Body of pancreas (tissue), 4 donors: ENCODE measurements at regions not wholly inside any gene's neighbourhood (a gene's known extent, or its start where the extent isn't known, plus 50 kb on each side); places are given as distances from the start of the nearest gene placed in this dataset.

Experiments used
- POLR2A ChIP-seq, 3 donors: fragments of 450-650 bp; IDR thresholded peaks; one replicate each; pipeline ENCODE4 v1.6.1; 2016; ENCODE audit warnings: antibody characterized with exemption in 3 of 3, mild to moderate bottlenecking in 2 of 3
- TF ChIP-seq, protein P1 (sequence below), 7 experiments: fragments of 450-650 bp in 4 of 7; fragments of 200-600 bp in 3 of 7; sonication (generic) in 3 of 7; IDR thresholded peaks; one replicate each; pipeline ENCODE4 v1.5.1; 2016 to 2019; ENCODE audit warnings: antibody characterized with exemption in 7 of 7

DNA sequence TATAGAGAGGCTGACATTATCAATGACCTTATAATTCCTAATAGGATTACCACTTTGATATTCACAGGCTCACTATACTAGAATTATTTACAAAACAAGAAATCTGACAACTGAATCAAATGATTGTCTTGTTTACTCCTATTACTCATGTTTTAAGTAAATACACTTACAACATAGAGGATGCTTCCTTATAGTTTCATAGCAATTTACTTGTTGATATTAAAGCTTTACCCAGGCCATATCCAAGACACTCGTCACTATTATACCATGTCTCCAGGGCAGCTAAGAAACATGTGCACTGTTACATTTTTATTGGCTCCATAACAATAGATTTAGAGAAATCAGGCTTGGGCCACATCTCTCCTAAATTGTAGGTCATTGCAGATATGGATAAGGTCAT, 276.9 kb downstream of the HGF start:
- TF ChIP-seq, protein P1, sequence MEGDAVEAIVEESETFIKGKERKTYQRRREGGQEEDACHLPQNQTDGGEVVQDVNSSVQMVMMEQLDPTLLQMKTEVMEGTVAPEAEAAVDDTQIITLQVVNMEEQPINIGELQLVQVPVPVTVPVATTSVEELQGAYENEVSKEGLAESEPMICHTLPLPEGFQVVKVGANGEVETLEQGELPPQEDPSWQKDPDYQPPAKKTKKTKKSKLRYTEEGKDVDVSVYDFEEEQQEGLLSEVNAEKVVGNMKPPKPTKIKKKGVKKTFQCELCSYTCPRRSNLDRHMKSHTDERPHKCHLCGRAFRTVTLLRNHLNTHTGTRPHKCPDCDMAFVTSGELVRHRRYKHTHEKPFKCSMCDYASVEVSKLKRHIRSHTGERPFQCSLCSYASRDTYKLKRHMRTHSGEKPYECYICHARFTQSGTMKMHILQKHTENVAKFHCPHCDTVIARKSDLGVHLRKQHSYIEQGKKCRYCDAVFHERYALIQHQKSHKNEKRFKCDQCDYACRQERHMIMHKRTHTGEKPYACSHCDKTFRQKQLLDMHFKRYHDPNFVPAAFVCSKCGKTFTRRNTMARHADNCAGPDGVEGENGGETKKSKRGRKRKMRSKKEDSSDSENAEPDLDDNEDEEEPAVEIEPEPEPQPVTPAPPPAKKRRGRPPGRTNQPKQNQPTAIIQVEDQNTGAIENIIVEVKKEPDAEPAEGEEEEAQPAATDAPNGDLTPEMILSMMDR (IDR thresholded peaks at IDR 0.05) = no peak
- TF ChIP-seq POLR2A (IDR thresholded peaks at IDR 0.05) = no peak
